Transverse colon (tissue), 3 donors: ENCODE measurements at regions not wholly inside any gene's neighbourhood (a gene's known extent, or its start where the extent isn't known, plus 50 kb on each side); places are given as distances from the start of the nearest gene placed in this dataset.

Experiments
- EP300 ChIP-seq: sonication (generic); formaldehyde crosslinking; IDR thresholded peaks from one replicate; pipeline ENCODE4 v1.6.1; 2017; ENCODE audit warnings: antibody characterized with exemption, low read depth
- POLR2A ChIP-seq: fragments of 450-650 bp; IDR thresholded peaks from one replicate; pipeline ENCODE4 v1.6.1; 2016; ENCODE audit warnings: antibody characterized with exemption, mild to moderate bottlenecking, moderate library complexity
- TF ChIP-seq, protein P1 (sequence below), 5 experiments: fragments of 200-600 bp in 3 of 5; fragments of 450-650 bp in 2 of 5; sonication (generic) in 3 of 5; IDR thresholded peaks; 1 replicate in 2 of 5; 2 replicates in 3 of 5; pipeline ENCODE4 v1.5.1; 2016 to 2017; ENCODE audit warnings: antibody characterized with exemption in 5 of 5, inconsistent platforms in 3 of 5, mild to moderate bottlenecking in 2 of 5, moderate library complexity in 1 of 5

DNA sequence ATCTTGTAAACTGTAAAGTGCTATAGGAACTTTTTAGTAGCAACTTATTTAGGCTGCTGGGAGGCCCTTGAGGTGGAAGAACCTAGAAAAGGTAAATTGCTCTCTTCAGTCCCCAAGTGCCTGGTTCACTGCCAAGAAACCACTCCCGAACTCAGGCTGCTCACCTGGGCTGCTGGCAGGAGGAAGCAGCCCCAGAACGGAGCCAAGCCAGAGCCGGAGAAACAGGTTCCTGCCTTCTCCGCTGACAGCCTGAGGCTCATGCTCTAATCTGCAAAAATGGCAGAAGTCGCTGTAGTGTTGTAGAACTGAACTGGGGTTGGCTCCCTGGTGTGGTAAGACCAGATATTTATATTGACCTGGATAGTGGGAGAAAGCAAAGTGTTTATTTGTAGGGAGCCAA lies 136.0 kb downstream of the CUL2 start:
- TF ChIP-seq POLR2A (no peak), EP300 (no peak)
- TF ChIP-seq, protein P1, sequence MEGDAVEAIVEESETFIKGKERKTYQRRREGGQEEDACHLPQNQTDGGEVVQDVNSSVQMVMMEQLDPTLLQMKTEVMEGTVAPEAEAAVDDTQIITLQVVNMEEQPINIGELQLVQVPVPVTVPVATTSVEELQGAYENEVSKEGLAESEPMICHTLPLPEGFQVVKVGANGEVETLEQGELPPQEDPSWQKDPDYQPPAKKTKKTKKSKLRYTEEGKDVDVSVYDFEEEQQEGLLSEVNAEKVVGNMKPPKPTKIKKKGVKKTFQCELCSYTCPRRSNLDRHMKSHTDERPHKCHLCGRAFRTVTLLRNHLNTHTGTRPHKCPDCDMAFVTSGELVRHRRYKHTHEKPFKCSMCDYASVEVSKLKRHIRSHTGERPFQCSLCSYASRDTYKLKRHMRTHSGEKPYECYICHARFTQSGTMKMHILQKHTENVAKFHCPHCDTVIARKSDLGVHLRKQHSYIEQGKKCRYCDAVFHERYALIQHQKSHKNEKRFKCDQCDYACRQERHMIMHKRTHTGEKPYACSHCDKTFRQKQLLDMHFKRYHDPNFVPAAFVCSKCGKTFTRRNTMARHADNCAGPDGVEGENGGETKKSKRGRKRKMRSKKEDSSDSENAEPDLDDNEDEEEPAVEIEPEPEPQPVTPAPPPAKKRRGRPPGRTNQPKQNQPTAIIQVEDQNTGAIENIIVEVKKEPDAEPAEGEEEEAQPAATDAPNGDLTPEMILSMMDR (IDR thresholded peaks at IDR 0.05) = no peak
